Prostate gland (tissue), 2 donors: ENCODE measurements at regions not wholly inside any gene's neighbourhood (a gene's known extent, or its start where the extent isn't known, plus 50 kb on each side); places are given as distances from the start of the nearest gene placed in this dataset.

Experiments used
- CTCF ChIP-seq, 4 experiments: fragments of 200-600 bp in 2 of 4; fragments of 450-650 bp in 2 of 4; sonication (generic) in 2 of 4; IDR thresholded peaks; 1 replicate in 3 of 4; 2 replicates in 1 of 4; pipeline ENCODE4 v1.5.1; 2016 to 2019; ENCODE audit warnings: antibody characterized with exemption in 4 of 4, mild to moderate bottlenecking in 2 of 4, moderate library complexity in 2 of 4
- POLR2A ChIP-seq: fragments of 450-650 bp; IDR thresholded peaks from one replicate; pipeline ENCODE4 v1.6.1; 2016; ENCODE audit warnings: antibody characterized with exemption, mild to moderate bottlenecking

GRCh38 chr13:73973156-73973555 lies 161.0 kb downstream of the KLF12 start:
- TF ChIP-seq POLR2A (no peak), CTCF (IDR thresholded peaks at IDR 0.05) (no peak)
